GM23338 (cell line): ENCODE measurements at regions not wholly inside any gene's neighbourhood (a gene's known extent, or its start where the extent isn't known, plus 50 kb on each side); places are given as distances from the start of the nearest gene placed in this dataset.

Source experiments
- ATAC-seq: fragments of 200-7000 bp; cut with Tn5 transposase; 3 replicates; pipeline ENCODE4 v1.9.1; 2020
- DNase-seq: peaks from one replicate; pipeline ENCODE4 v3.0.0-alpha.2; 2015; ENCODE audit warnings: low spot score
- H2AFZ ChIP-seq: fragments of 200-600 bp; sonication (generic); 2 replicates; pipeline ENCODE4 v1.8.0; 2016; ENCODE audit warnings: antibody characterized with exemption, mild to moderate bottlenecking, moderate library complexity
- H3F3A ChIP-seq: fragments of 200-600 bp; sonication (generic); replicated peaks from 2 replicates; pipeline ENCODE4 v1.8.0; 2017; ENCODE audit warnings: antibody characterized with exemption, mixed run types, low read depth
- H3K27ac ChIP-seq: fragments of 200-600 bp; sonication (generic); 2 replicates; pipeline ENCODE4 v1.6.1; 2016; ENCODE audit warnings: low read depth
- H3K27me3 ChIP-seq: fragments of 200-600 bp; sonication (generic); 2 replicates; pipeline ENCODE4 v1.8.0; 2016; ENCODE audit warnings: mild to moderate bottlenecking, mixed run types, moderate library complexity; ENCODE audit not compliant: insufficient read depth
- H3K36me3 ChIP-seq: fragments of 200-600 bp; sonication (generic); 2 replicates; pipeline ENCODE4 v1.8.0; 2016; ENCODE audit warnings: mild to moderate bottlenecking; ENCODE audit not compliant: insufficient read depth
- H3K4me1 ChIP-seq: fragments of 200-600 bp; sonication (generic); 2 replicates; pipeline ENCODE4 v1.8.0; 2016; ENCODE audit warnings: mild to moderate bottlenecking, moderate library complexity; ENCODE audit not compliant: insufficient read depth
- H3K4me2 ChIP-seq: fragments of 200-600 bp; sonication (generic); 2 replicates; pipeline ENCODE4 v1.7.1; 2017; ENCODE audit warnings: mixed run types
- H3K4me3 ChIP-seq: fragments of 200-600 bp; sonication (generic); 2 replicates; pipeline ENCODE4 v1.6.1; 2016; ENCODE audit warnings: mixed run types
- H3K79me2 ChIP-seq: fragments of 200-600 bp; sonication (generic); replicated peaks from 2 replicates; pipeline ENCODE4 v1.8.0; 2017; ENCODE audit warnings: mild to moderate bottlenecking; ENCODE audit not compliant: insufficient read depth
- H3K9me2 ChIP-seq: fragments of 200-600 bp; sonication (generic); 2 replicates; pipeline ENCODE4 v1.8.0; 2017; ENCODE audit not compliant: insufficient read depth
- H4K20me1 ChIP-seq: fragments of 200-600 bp; sonication (generic); replicated peaks from 2 replicates; pipeline ENCODE4 v1.8.0; 2017; ENCODE audit warnings: mild to moderate bottlenecking; ENCODE audit not compliant: insufficient read depth
- H3K27ac Mint-ChIP-seq: 2 replicates; pipeline ENCODE4 v1.8.0; 2020; ENCODE audit warnings: inconsistent platforms, mild to moderate bottlenecking, moderate library complexity, mixed read lengths
- H3K27me3 Mint-ChIP-seq: 3 replicates; pipeline ENCODE4 v1.8.0; 2022; ENCODE audit warnings: low read depth, mild to moderate bottlenecking, moderate library complexity, mixed read lengths, inconsistent platforms; ENCODE audit not compliant: insufficient read depth, poor library complexity
- H3K36me3 Mint-ChIP-seq: 3 replicates; pipeline ENCODE4 v1.8.0; 2021; ENCODE audit warnings: low read depth, mild to moderate bottlenecking, inconsistent platforms, moderate library complexity, mixed read lengths
- H3K4me1 Mint-ChIP-seq: 3 replicates; pipeline ENCODE4 v1.8.0; 2020; ENCODE audit warnings: mild to moderate bottlenecking, inconsistent platforms, mixed read lengths
- H3K4me3 Mint-ChIP-seq: 3 replicates; pipeline ENCODE4 v1.8.0; 2021; ENCODE audit warnings: moderate library complexity, mild to moderate bottlenecking, inconsistent platforms, mixed read lengths
- H3K9me3 Mint-ChIP-seq: 3 replicates; pipeline ENCODE4 v1.8.0; 2020; ENCODE audit warnings: moderate library complexity, mild to moderate bottlenecking, inconsistent platforms, mixed read lengths
- CREB1 ChIP-seq: fragments of 250-450 bp; sonication (Bioruptor Pico); IDR thresholded peaks from 2 replicates; pipeline ENCODE4 v1.5.0; 2020; ENCODE audit warnings: low read depth, mild to moderate bottlenecking, moderate library complexity
- CTCF ChIP-seq, 2 experiments: fragments of 200-600 bp in 1 of 2; sonication (generic) in 1 of 2; conservative IDR thresholded peaks; 2 replicates each; pipeline versions ENCODE4 v1.5.1 to v1.6.1; 2016 to 2017; ENCODE audit warnings: antibody characterized with exemption in 2 of 2, low read depth in 2 of 2, mild to moderate bottlenecking in 2 of 2, moderate library complexity in 1 of 2
- ETS1 ChIP-seq: IDR thresholded peaks from 2 replicates; pipeline ENCODE4 v1.6.1; 2016; ENCODE audit warnings: antibody characterized with exemption
- EZH2 ChIP-seq: fragments of 200-600 bp; sonication (generic); IDR thresholded peaks from one replicate; pipeline ENCODE4 v1.8.0; 2017; ENCODE audit warnings: antibody characterized with exemption, mild to moderate bottlenecking, low read depth; ENCODE audit not compliant: unreplicated experiment
- EZH2phosphoT487 ChIP-seq: fragments of 200-600 bp; sonication (generic); IDR thresholded peaks from one replicate; pipeline ENCODE4 v1.8.1; 2018; ENCODE audit warnings: antibody characterized with exemption; ENCODE audit not compliant: unreplicated experiment
- JUNB ChIP-seq: IDR thresholded peaks from one replicate; pipeline ENCODE4 v1.6.1; 2016; ENCODE audit warnings: antibody characterized with exemption; ENCODE audit not compliant: unreplicated experiment
- NANOG ChIP-seq: IDR thresholded peaks from 2 replicates; pipeline ENCODE4 v1.6.1; 2016; ENCODE audit warnings: antibody characterized with exemption, borderline replicate concordance
- POLR2AphosphoS5 ChIP-seq: IDR thresholded peaks from 2 replicates; pipeline ENCODE4 v1.6.1; 2016; ENCODE audit warnings: antibody characterized with exemption, low read depth
- REST ChIP-seq: IDR thresholded peaks from one replicate; pipeline ENCODE4 v1.6.1; 2018; ENCODE audit warnings: antibody characterized with exemption; ENCODE audit not compliant: unreplicated experiment
- STAT1 ChIP-seq: IDR thresholded peaks from one replicate; pipeline ENCODE4 v1.6.1; 2016; ENCODE audit warnings: antibody characterized with exemption; ENCODE audit not compliant: unreplicated experiment
- ZNF114 ChIP-seq: fragments of 250-450 bp; sonication (Bioruptor Pico); IDR thresholded peaks from 2 replicates; pipeline ENCODE4 v1.5.0; 2020; ENCODE audit warnings: mild to moderate bottlenecking, moderate library complexity
- ZNF331 ChIP-seq: fragments of 250-450 bp; sonication (Bioruptor Pico); IDR thresholded peaks from 2 replicates; pipeline ENCODE4 v1.5.0; 2020; ENCODE audit warnings: low read depth, mild to moderate bottlenecking, moderate library complexity
- ZNF462 ChIP-seq: fragments of 250-450 bp; sonication (Bioruptor Pico); IDR thresholded peaks from 2 replicates; pipeline ENCODE4 v1.5.0; 2020; ENCODE audit warnings: mild to moderate bottlenecking, moderate library complexity

GRCh38 chr3:89954137-89954536, 846.7 kb downstream of the EPHA3 start:
- Histone ChIP-seq H3F3A (no peaks in the 10 kb centered on the region), H3K27me3 (no peaks in the 10 kb centered on the region), H3K9me2 (peaks cover 14% of the 10 kb centered on the region), H3K4me1 (0 out of 2 replicates have a peak, but pooled peaks cover 4% of the 10 kb centered on the region), H2AFZ (no peak overlapping the region), H3K27ac (no peak overlapping the region), H4K20me1 (no peaks in the 10 kb centered on the region), H3K79me2 (no peaks in the 10 kb centered on the region), H3K36me3 (no peaks in the 10 kb centered on the region), H3K4me3 (no peak overlapping the region), H3K4me2 (no peak overlapping the region)
- H3K4me3 Mint-ChIP-seq, result no peak overlapping the region
- peaks cover 8% of the 10 kb centered on the region for H3K36me3 Mint-ChIP-seq
- H3K27ac Mint-ChIP-seq, result no peak overlapping the region; the same call in 1 of the 2 replicates
- H3K4me1 Mint-ChIP-seq, result peaks cover 7% of the 10 kb centered on the region; the same call in 2 of the 3 replicates
- H3K27me3 Mint-ChIP-seq, result peaks cover 5% of the 10 kb centered on the region
- ATAC-seq (no peak), DNase-seq (no peak)
- no peak for TF ChIP-seq ETS1
- no peak for TF ChIP-seq ZNF331
- TF ChIP-seq CREB1, result no peak
- no peak for TF ChIP-seq JUNB
- TF ChIP-seq REST, result no peak
- no peak for TF ChIP-seq STAT1
- TF ChIP-seq ZNF462 (CRISPR knock-in tag), result no peak
- TF ChIP-seq EZH2phosphoT487, result no peak
- TF ChIP-seq POLR2AphosphoS5, result no peak
- no peak for TF ChIP-seq CTCF (conservative IDR thresholded peaks at IDR 0.05; ENCODE audit: low read depth in 2 of 2)
- no peak for TF ChIP-seq EZH2
- no peak for TF ChIP-seq ZNF114 (CRISPR knock-in tag)
- TF ChIP-seq NANOG, result no peak
- peaks cover 7% of the 10 kb centered on the region; the same call in 2 of the 3 replicates for H3K9me3 Mint-ChIP-seq
